IgD-negative memory B cell (primary cell): ENCODE measurements at regions not wholly inside any gene's neighbourhood (a gene's known extent, or its start where the extent isn't known, plus 50 kb on each side); places are given as distances from the start of the nearest gene placed in this dataset.
"Not testable (repeated sequence)": the region's sequence is repeated elsewhere in the genome, so short reads cannot be mapped to it uniquely, and the experiment has no call there.

Source experiments
- H3K27ac Mint-ChIP-seq, 3 donors: one replicate each; pipeline ENCODE4 v1.8.0; 2020 to 2022; ENCODE audit warnings: mild to moderate bottlenecking in 3 of 3, mixed read lengths in 3 of 3, moderate library complexity in 1 of 3
- H3K27me3 Mint-ChIP-seq: one replicate; pipeline ENCODE4 v1.8.0; 2021; ENCODE audit warnings: mixed read lengths
- H3K36me3 Mint-ChIP-seq: one replicate; pipeline ENCODE4 v1.8.0; 2020; ENCODE audit warnings: mild to moderate bottlenecking, mixed read lengths
- H3K4me1 Mint-ChIP-seq, 3 donors: one replicate each; pipeline ENCODE4 v1.8.0; 2020 to 2022; ENCODE audit warnings: mixed read lengths in 3 of 3, mild to moderate bottlenecking in 1 of 3
- H3K4me3 Mint-ChIP-seq, 4 donors: one replicate each; pipeline ENCODE4 v1.8.0; 2020 to 2022; ENCODE audit warnings: mild to moderate bottlenecking in 4 of 4, mixed read lengths in 4 of 4, moderate library complexity in 3 of 4
- H3K9me3 Mint-ChIP-seq, 3 donors: one replicate each; pipeline ENCODE4 v1.8.0; 2020 to 2021; ENCODE audit warnings: mixed read lengths in 3 of 3, mild to moderate bottlenecking in 1 of 3

- H3K36me3 Mint-ChIP-seq = no peaks in the 10 kb centered on the region
- no peak overlapping the region for H3K4me3 Mint-ChIP-seq
- H3K27me3 Mint-ChIP-seq = no peaks in the 10 kb centered on the region
- no peak overlapping the region for H3K27ac Mint-ChIP-seq
- H3K9me3 Mint-ChIP-seq = peaks cover 1 to 12% (median 4%) of the 10 kb centered on the region in 3 donors
- H3K4me1 Mint-ChIP-seq = no peaks in the 10 kb centered on the region
Measured at GRCh38 chr16:8403978-8404749, 186.1 kb downstream of the TMEM114 start.

- H3K4me3 Mint-ChIP-seq = no peak overlapping the region
- H3K27ac Mint-ChIP-seq = no peak overlapping the region
- H3K27me3 Mint-ChIP-seq = no peaks in the 10 kb centered on the region
- H3K9me3 Mint-ChIP-seq = peaks cover 1 to 12% (median 4%) of the 10 kb centered on the region in 3 donors
- H3K36me3 Mint-ChIP-seq = no peaks in the 10 kb centered on the region
- H3K4me1 Mint-ChIP-seq = no peaks in the 10 kb centered on the region
Measured at GRCh38 chr16:8402981-8403843, 187.1 kb downstream of the TMEM114 start.

DNA sequence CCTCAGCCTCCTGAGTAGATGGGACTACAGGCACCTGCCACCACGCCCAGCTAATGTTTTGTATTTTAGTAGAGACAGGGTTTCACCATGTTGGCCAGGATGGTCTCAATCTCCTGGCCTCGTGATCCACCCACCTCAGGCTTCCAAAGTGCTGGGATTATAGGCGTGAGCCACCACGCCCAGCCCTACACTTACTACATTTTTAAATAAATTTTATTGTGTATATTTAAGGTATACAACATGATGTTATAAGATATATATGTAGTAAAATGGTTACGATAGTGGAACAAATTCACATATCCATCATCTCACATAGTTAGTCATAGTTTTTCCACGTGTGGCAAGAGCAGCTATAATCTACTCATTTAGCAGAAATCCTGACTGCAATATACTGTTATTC lies 189.6 kb downstream of the TMEM114 start:
- not testable (repeated sequence) for H3K36me3 Mint-ChIP-seq, H3K4me3 Mint-ChIP-seq, H3K27me3 Mint-ChIP-seq, H3K27ac Mint-ChIP-seq, H3K4me1 Mint-ChIP-seq, H3K9me3 Mint-ChIP-seq

DNA sequence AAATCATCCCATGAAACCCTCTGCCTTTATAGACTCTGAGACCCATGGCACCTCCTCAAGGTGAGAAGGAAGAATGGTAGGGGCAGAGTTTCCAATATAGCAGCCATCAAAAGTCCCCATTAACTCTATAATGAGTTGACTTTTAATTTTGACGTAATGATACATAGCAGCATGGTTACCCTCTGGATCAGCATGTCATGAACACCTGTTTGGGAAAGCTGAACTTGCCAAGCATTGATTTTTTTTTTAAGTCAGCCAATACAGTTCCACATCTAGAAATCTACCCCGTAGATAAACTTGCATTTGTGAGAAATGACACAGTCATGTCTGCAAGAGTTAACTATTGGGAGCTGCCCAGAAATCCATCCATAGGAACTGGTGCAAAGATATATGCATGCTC lies 191.8 kb downstream of the TMEM114 start:
- H3K27me3 Mint-ChIP-seq = no peaks in the 10 kb centered on the region
- no peaks in the 10 kb centered on the region for H3K36me3 Mint-ChIP-seq
- H3K9me3 Mint-ChIP-seq = peaks cover 0 to 3% (median 3%) of the 10 kb centered on the region in 3 donors

DNA sequence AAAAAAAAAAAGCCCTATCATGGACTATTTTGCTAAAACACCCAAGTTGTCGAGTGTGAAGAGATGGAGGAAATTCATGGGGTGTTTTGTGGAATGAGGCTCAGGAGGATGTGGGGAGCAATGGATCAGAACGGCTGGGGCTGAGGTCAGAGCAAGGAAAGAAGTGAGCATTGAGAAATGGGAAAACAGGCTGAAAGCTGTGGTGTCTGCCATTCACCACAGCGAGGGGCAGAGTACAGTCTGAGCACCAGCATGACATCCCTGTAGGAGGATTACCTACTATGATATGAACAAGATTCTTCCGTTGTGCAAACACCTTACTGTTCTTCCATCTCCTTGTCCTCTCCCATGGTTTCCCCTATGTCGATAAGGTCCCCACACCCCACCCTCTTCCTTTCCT lies 193.1 kb downstream of the TMEM114 start:
- no peaks in the 10 kb centered on the region for H3K27me3 Mint-ChIP-seq
- H3K27ac Mint-ChIP-seq = no peak overlapping the region
- peaks cover 0 to 1% (median 0%) of the 10 kb centered on the region in 3 donors for H3K4me1 Mint-ChIP-seq
- H3K36me3 Mint-ChIP-seq = no peaks in the 10 kb centered on the region
- H3K9me3 Mint-ChIP-seq = peaks cover 2 to 11% (median 3%) of the 10 kb centered on the region in 3 donors
- no peak overlapping the region for H3K4me3 Mint-ChIP-seq

More for the DNA sequence above, 191.8 kb downstream of the TMEM114 start:
- Mint-ChIP-seq H3K4me1 (no peaks in the 10 kb centered on the region), H3K27ac (no peak overlapping the region), H3K4me3 (no peak overlapping the region)

DNA sequence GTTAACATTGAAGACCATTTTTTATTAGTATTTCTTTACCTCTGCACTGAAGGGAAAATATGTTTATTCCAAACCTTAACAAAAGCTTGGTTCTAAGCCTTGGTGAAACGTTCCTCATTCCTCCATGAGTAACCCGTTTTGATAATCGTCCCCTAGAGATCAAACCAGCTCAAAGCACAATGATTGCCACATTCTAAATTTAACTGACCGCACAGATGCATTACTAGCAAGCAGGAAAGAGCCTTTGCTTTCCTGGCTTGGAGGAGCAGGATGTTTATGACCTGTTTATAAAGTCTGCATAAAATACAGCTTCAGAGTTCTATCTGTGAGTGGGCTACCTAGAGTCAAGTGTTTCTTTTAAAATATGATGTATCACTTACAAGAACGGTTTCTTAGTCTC lies 193.8 kb downstream of the TMEM114 start:
- H3K4me3 Mint-ChIP-seq = no peak overlapping the region
- H3K36me3 Mint-ChIP-seq = no peaks in the 10 kb centered on the region
- H3K4me1 Mint-ChIP-seq = peaks cover 0 to 1% (median 0%) of the 10 kb centered on the region in 3 donors
- peaks cover 2 to 15% (median 3%) of the 10 kb centered on the region in 3 donors for H3K9me3 Mint-ChIP-seq
- no peaks in the 10 kb centered on the region for H3K27me3 Mint-ChIP-seq
- no peak overlapping the region for H3K27ac Mint-ChIP-seq

- Mint-ChIP-seq H3K9me3 (peaks cover 2 to 26% (median 9%) of the 10 kb centered on the region in 3 donors), H3K27ac (no peak overlapping the region), H3K36me3 (no peaks in the 10 kb centered on the region), H3K27me3 (no peaks in the 10 kb centered on the region), H3K4me3 (no peak overlapping the region), H3K4me1 (peaks cover 0 to 3% (median 1%) of the 10 kb centered on the region in 3 donors)
Measured at GRCh38 chr16:8391257-8391656, 199.1 kb downstream of the TMEM114 start.

- Mint-ChIP-seq H3K4me1 (peaks cover 0 to 3% (median 1%) of the 10 kb centered on the region in 3 donors), H3K27ac (no peak overlapping the region)
Measured at GRCh38 chr16:8388684-8389083, 201.6 kb downstream of the TMEM114 start.

DNA sequence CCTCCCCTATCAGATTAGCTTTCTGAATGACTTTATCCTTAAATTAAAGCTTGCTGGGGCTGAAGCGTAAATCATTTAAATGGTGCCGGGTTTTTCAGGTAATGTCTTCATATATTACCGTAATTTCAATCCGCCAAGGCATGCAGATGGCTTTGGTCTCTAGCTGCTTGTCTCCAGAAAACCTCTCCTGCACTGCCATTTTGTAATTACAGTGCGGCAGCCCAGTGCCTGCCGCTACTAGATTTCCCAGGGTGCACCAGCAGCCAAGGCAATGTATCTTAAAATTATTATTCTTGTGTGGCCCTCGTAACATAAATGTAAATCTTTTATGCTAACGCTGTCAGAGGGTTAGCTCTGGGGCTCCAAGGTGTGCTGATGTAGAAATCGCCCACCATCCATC lies 208.5 kb downstream of the TMEM114 start:
- no peak overlapping the region for H3K27ac Mint-ChIP-seq
- H3K9me3 Mint-ChIP-seq = peaks cover 2 to 7% (median 4%) of the 10 kb centered on the region in 3 donors
- H3K36me3 Mint-ChIP-seq = no peaks in the 10 kb centered on the region
- H3K4me1 Mint-ChIP-seq = no peaks in the 10 kb centered on the region
- no peak overlapping the region for H3K4me3 Mint-ChIP-seq
- no peaks in the 10 kb centered on the region for H3K27me3 Mint-ChIP-seq

More at GRCh38 chr16:8388684-8389083, 201.6 kb downstream of the TMEM114 start:
- Mint-ChIP-seq H3K4me3 (no peak overlapping the region), H3K27me3 (no peaks in the 10 kb centered on the region), H3K36me3 (no peaks in the 10 kb centered on the region), H3K9me3 (peaks cover 2 to 23% (median 6%) of the 10 kb centered on the region in 3 donors)

DNA sequence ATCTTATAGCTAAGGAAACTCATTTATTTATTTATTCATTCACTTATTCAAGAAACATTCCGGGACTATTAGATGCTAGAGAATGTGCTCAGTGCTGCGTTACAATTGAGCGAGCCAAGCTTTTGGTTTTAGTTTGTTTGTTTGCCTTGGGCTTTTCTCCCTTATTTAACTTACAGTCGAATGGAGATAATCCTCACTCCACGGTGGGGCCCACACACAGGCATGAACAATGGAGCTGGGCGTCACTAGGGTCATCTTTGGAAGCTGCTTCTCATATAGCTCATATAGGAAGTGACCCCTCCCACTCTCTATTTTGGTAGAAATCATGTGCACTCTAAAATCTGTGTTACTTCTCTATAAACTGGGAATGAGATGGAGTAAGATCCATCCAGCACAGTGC lies 210.0 kb downstream of the TMEM114 start:
- no peaks in the 10 kb centered on the region for H3K27me3 Mint-ChIP-seq
- no peak overlapping the region for H3K4me3 Mint-ChIP-seq
- no peaks in the 10 kb centered on the region for H3K36me3 Mint-ChIP-seq
- peaks cover 2 to 7% (median 4%) of the 10 kb centered on the region in 3 donors for H3K9me3 Mint-ChIP-seq
- H3K4me1 Mint-ChIP-seq = no peaks in the 10 kb centered on the region
- no peak overlapping the region for H3K27ac Mint-ChIP-seq

DNA sequence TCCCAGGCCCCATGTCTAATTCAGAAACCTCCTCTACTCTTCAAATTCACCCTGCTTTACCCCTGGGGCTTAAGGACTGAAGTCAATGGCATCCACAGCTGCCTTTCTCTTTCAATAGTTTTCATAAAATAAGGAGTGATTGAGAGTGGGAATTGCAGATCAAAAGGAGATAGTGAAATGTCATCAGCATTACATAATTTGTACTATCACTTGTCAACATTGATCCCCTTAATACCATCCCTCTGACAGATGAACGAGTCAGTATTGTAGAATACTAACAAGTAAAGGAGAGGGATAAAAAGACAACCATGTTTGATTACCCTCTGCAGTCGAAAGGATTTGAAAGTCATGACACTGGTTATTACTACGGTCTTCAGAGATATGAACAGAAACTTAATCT lies 212.4 kb downstream of the TMEM114 start:
- peaks cover 2 to 7% (median 4%) of the 10 kb centered on the region in 3 donors for H3K9me3 Mint-ChIP-seq
- no peaks in the 10 kb centered on the region for H3K27me3 Mint-ChIP-seq
- H3K27ac Mint-ChIP-seq = no peak overlapping the region
- H3K4me1 Mint-ChIP-seq = no peaks in the 10 kb centered on the region
- no peak overlapping the region for H3K4me3 Mint-ChIP-seq
- H3K36me3 Mint-ChIP-seq = no peaks in the 10 kb centered on the region

- H3K9me3 Mint-ChIP-seq = peaks cover 2 to 9% (median 7%) of the 10 kb centered on the region in 3 donors
- no peaks in the 10 kb centered on the region for H3K36me3 Mint-ChIP-seq
- H3K4me3 Mint-ChIP-seq = no peak overlapping the region
- H3K4me1 Mint-ChIP-seq = no peaks in the 10 kb centered on the region
- peak overlapping the region in 1 of 3 donors; percentile 43 for H3K27ac Mint-ChIP-seq
- no peaks in the 10 kb centered on the region for H3K27me3 Mint-ChIP-seq
Measured at GRCh38 chr16:8376858-8377257, 213.5 kb downstream of the TMEM114 start.

DNA sequence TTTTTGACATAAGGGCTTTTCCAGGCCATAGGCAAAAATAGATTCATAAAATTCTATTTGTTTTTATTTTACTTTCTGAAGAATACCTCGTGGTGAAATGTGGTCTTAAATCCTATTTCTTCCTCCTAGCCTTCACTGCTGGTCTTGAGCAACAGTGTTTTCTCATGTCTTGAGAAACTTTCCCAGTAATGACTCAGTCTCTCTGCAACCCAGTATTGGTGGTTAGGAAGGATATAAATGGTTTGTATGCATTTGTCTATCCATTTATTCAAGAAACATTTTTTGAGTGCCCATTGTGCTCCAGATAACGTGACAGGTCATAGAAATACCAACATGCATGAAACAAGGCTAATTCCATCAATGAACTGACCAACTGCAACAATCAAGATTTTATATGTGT lies 213.9 kb downstream of the TMEM114 start:
- Mint-ChIP-seq H3K27me3 (no peaks in the 10 kb centered on the region), H3K9me3 (peaks cover 2 to 9% (median 7%) of the 10 kb centered on the region in 3 donors), H3K36me3 (no peaks in the 10 kb centered on the region), H3K27ac (peak overlapping the region in 1 of 3 donors; percentile 43), H3K4me1 (no peaks in the 10 kb centered on the region), H3K4me3 (no peak overlapping the region)

- Mint-ChIP-seq H3K27ac (no peak overlapping the region), H3K4me1 (no peaks in the 10 kb centered on the region), H3K4me3 (no peak overlapping the region), H3K27me3 (no peaks in the 10 kb centered on the region), H3K36me3 (no peaks in the 10 kb centered on the region), H3K9me3 (peaks cover 2 to 9% (median 7%) of the 10 kb centered on the region in 3 donors)
Measured at GRCh38 chr16:8375232-8375587, 215.1 kb downstream of the TMEM114 start.

DNA sequence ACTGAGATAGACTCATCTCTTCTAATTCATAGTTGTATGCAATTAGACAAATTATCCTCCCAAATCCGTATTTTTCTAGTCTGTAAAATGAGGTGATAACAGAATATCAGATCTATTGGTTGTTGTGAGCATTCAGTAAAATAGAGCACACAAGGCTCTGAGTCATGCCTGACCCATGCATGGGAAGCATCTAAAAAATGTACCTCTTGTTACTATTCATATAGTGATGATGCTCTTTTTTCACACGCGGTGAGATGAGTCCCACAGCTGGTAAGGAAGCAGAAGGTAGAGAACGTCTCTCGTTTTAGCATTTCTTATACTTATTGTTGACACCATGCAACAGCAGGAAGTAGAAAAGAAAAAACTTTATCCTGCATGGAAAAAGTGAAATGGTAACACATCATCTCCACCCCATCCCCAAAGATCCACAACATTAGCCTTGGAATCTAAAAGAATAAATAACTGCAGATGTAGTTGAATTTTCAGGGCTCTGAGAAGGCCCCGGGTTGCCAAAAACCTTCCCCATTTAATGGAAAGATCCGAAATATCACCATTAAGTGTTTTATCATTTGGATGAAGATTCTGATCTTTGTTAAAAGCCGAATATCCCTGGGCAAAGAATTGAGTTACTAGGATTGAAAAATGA lies 215.6 kb downstream of the TMEM114 start:
- no peak overlapping the region for H3K4me3 Mint-ChIP-seq
- H3K4me1 Mint-ChIP-seq = no peaks in the 10 kb centered on the region
- no peaks in the 10 kb centered on the region for H3K27me3 Mint-ChIP-seq
- no peaks in the 10 kb centered on the region for H3K36me3 Mint-ChIP-seq
- no peak overlapping the region for H3K27ac Mint-ChIP-seq
- H3K9me3 Mint-ChIP-seq = peaks cover 3 to 7% (median 7%) of the 10 kb centered on the region in 3 donors
